ENCODE measurements at regions not wholly inside any gene's neighbourhood (a gene's known extent, or its start where the extent isn't known, plus 50 kb on each side); places are given as distances from the start of the nearest gene placed in this dataset.

- Histone ChIP-seq H3K4me2 (ENCODE audit: insufficient read depth, low read length) (peak overlapping the region; percentile 70), H3K36me3 (ENCODE audit: control insufficient read depth in 2 of 2, extremely low read depth in 1 of 2, insufficient read depth in 2 of 2, low read length in 2 of 2) (no peaks in the 10 kb centered on the region), H3K4me3 (replicated peaks in 1 of 3; ENCODE audit: insufficient read depth in 1 of 3, low read depth in 1 of 3, low read length in 3 of 3) (no peak overlapping the region), H2AFZ (ENCODE audit: low read depth, low read length) (peak overlapping the region; percentile 82), H3K27ac (ENCODE audit: insufficient read depth, low read depth, low read length) (peak overlapping the region; percentile 89), H3K9ac (replicated peaks; ENCODE audit: extremely low read depth, insufficient read depth, low read length) (peak overlapping the region; percentile 38), H3K9me3 (replicated peaks; ENCODE audit: control insufficient read depth, insufficient read depth, low read length) (no peaks in the 10 kb centered on the region), H3K27me3 (ENCODE audit: control insufficient read depth in 2 of 2, insufficient read depth in 2 of 2, low read length in 2 of 2) (no peaks in the 10 kb centered on the region), H4K20me1 (replicated peaks; ENCODE audit: control insufficient read depth, extremely low read depth, insufficient read depth, low read length) (no peaks in the 10 kb centered on the region), H3K79me2 (ENCODE audit: control insufficient read depth, insufficient read depth, low read length) (no peaks in the 10 kb centered on the region), H3K4me1 (ENCODE audit: control insufficient read depth, extremely low read depth, insufficient read depth, low read length) (peaks cover 22% of the 10 kb centered on the region), H3K9me1 (replicated peaks; ENCODE audit: control insufficient read depth, extremely low read depth, insufficient read depth, low read length) (no peaks in the 10 kb centered on the region)
- DNase-seq (ENCODE audit: low read depth, low spot score) (peak; percentile 47), FAIRE-seq (no peak)
- intact Hi-C loops (cut with micrococcal nuclease) = no loop called here
- dilution Hi-C loops (cut with MboI; ENCODE audit: extremely low pct_ligation_motif_present, low sequenced_read_pairs) = no loop called here
- no peak for TF ChIP-seq POLR2AphosphoS5 (IDR thresholded peaks at IDR 0.05; ENCODE audit: insufficient read depth, low read depth, low read length)
- TF ChIP-seq CTCF (IDR thresholded peaks at IDR 0.05; ENCODE audit: extremely low read depth in 1 of 2, insufficient read depth in 1 of 2, low read depth in 1 of 2, low read length in 2 of 2) = no peak
- TF ChIP-seq GATA2 (IDR thresholded peaks at IDR 0.05; ENCODE audit: insufficient read depth, insufficient read length, low read depth, low read length) = no peak
- TF ChIP-seq MYC (IDR thresholded peaks at IDR 0.05; ENCODE audit: low read depth, low read length) = no peak
- no peak for TF ChIP-seq MAX (IDR thresholded peaks at IDR 0.05; ENCODE audit: insufficient read depth, insufficient read length)
- TF ChIP-seq POLR2A (IDR thresholded peaks at IDR 0.05; ENCODE audit: low read depth, low read length) = no peak
- no peak for TF ChIP-seq FOS (IDR thresholded peaks at IDR 0.05; ENCODE audit: borderline replicate concordance, insufficient read depth, low read length)
- TF ChIP-seq EZH2 (IDR thresholded peaks at IDR 0.05; ENCODE audit: borderline replicate concordance, low read depth, low read length, severe bottlenecking) = no peak
- no peak for TF ChIP-seq JUN (IDR thresholded peaks at IDR 0.05; ENCODE audit: borderline replicate concordance, insufficient read depth, insufficient read length, low read depth)
- CTCF ChIA-PET = no interaction called here
- no TSS peak for BruUV-seq (replicated peaks)
- POLR2A ChIA-PET = no interaction called here
These were observed 394.9 kb downstream of the MAFB start for GRCh38 chr20:40294175-40294574.
